WTC11 (cell line): ENCODE measurements at regions not wholly inside any gene's neighbourhood (a gene's known extent, or its start where the extent isn't known, plus 50 kb on each side); places are given as distances from the start of the nearest gene placed in this dataset.

ENCODE experiments used
- ATAC-seq: fragments of 200-7000 bp; cut with Tn5 transposase; 2 replicates; pipeline ENCODE4 v1.10.0; 2021; ENCODE audit warnings: mild to moderate bottlenecking, moderate library complexity
- CTCF ChIA-PET: fragments of 300-600 bp; sonication (Branson Sonifier 250); formaldehyde crosslinking; loops from one replicate; lab custom pipeline; 2021; ENCODE audit warnings: antibody characterized with exemption; lab: Charles Lee
- POLR2A ChIA-PET: fragments of 350-600 bp; sonication (Branson Sonifier 250); formaldehyde crosslinking; loops from one replicate; lab custom pipeline; 2021; ENCODE audit warnings: antibody characterized with exemption; lab: Charles Lee
- DNase-seq: peaks from one replicate; pipeline ENCODE4 v3.0.0; 2021; ENCODE audit warnings: low spot score
- H3K27ac Mint-ChIP-seq: 2 replicates; pipeline ENCODE4 v1.8.0; 2021; ENCODE audit warnings: mixed read lengths
- H3K27me3 Mint-ChIP-seq: 2 replicates; pipeline ENCODE4 v1.8.0; 2021; ENCODE audit warnings: low read depth, mild to moderate bottlenecking, moderate library complexity, mixed read lengths
- H3K36me3 Mint-ChIP-seq: 2 replicates; pipeline ENCODE4 v1.8.0; 2021; ENCODE audit warnings: mixed read lengths
- H3K4me1 Mint-ChIP-seq: 2 replicates; pipeline ENCODE4 v1.8.0; 2022; ENCODE audit warnings: mixed read lengths
- H3K4me3 Mint-ChIP-seq: 2 replicates; pipeline ENCODE4 v1.8.0; 2021; ENCODE audit warnings: mild to moderate bottlenecking, moderate library complexity, mixed read lengths
- H3K9me3 Mint-ChIP-seq: 2 replicates; pipeline ENCODE4 v1.8.0; 2021; ENCODE audit warnings: mixed read lengths
- ARID4B ChIP-seq: sonication (generic); formaldehyde crosslinking; IDR thresholded peaks from 2 replicates; pipeline ENCODE4 v1.8.0; 2023; ENCODE audit warnings: missing genetic modification reagents, mild to moderate bottlenecking, borderline replicate concordance
- CBFB ChIP-seq: sonication (generic); formaldehyde crosslinking; IDR thresholded peaks from 2 replicates; pipeline ENCODE4 v1.8.1; 2022; ENCODE audit warnings: mild to moderate bottlenecking, low read depth, missing genetic modification reagents
- CREM ChIP-seq: sonication (generic); formaldehyde crosslinking; IDR thresholded peaks from 2 replicates; pipeline ENCODE4 v1.8.1; 2022; ENCODE audit warnings: mild to moderate bottlenecking, missing genetic modification reagents, moderate library complexity
- E2F5 ChIP-seq: sonication (generic); formaldehyde crosslinking; IDR thresholded peaks from 2 replicates; pipeline ENCODE4 v1.8.1; 2022; ENCODE audit warnings: mild to moderate bottlenecking, moderate library complexity, missing genetic modification reagents
- GTF2I ChIP-seq: fragments of 250-450 bp; sonication (Bioruptor Pico); conservative IDR thresholded peaks from 2 replicates; pipeline ENCODE4 v1.4.0; 2021; ENCODE audit warnings: mild to moderate bottlenecking
- KAT7 ChIP-seq: sonication (generic); formaldehyde crosslinking; IDR thresholded peaks from 2 replicates; pipeline ENCODE4 v1.8.1; 2023; ENCODE audit warnings: missing genetic modification reagents, mild to moderate bottlenecking, borderline replicate concordance
- MAX ChIP-seq: sonication (generic); formaldehyde crosslinking; IDR thresholded peaks from 2 replicates; pipeline ENCODE4 v1.8.0; 2022; ENCODE audit warnings: mild to moderate bottlenecking, missing genetic modification reagents
- NR3C1 ChIP-seq: sonication (generic); formaldehyde crosslinking; conservative IDR thresholded peaks from 2 replicates; pipeline ENCODE4 v1.8.1; 2023; ENCODE audit warnings: low read depth, mild to moderate bottlenecking, missing genetic modification reagents
- ZNF263 ChIP-seq: sonication (generic); formaldehyde crosslinking; IDR thresholded peaks from 2 replicates; pipeline ENCODE4 v1.8.1; 2022; ENCODE audit warnings: low read depth, mild to moderate bottlenecking, moderate library complexity, missing genetic modification reagents
- TF ChIP-seq, protein P1 (sequence below): fragments of 250-450 bp; sonication (Bioruptor Pico); IDR thresholded peaks from 2 replicates; pipeline ENCODE4 v2.1.2; 2022; ENCODE audit warnings: mild to moderate bottlenecking, moderate library complexity
- TF ChIP-seq, protein P2 (sequence below): fragments of 200-600 bp; IDR thresholded peaks from 2 replicates; pipeline ENCODE4 v1.8.0; 2022; ENCODE audit warnings: antibody characterized with exemption
- TF ChIP-seq, protein P3 (sequence below): sonication (generic); formaldehyde crosslinking; IDR thresholded peaks from 2 replicates; pipeline ENCODE4 v1.8.1; 2023; ENCODE audit warnings: mild to moderate bottlenecking, moderate library complexity, missing genetic modification reagents

DNA sequence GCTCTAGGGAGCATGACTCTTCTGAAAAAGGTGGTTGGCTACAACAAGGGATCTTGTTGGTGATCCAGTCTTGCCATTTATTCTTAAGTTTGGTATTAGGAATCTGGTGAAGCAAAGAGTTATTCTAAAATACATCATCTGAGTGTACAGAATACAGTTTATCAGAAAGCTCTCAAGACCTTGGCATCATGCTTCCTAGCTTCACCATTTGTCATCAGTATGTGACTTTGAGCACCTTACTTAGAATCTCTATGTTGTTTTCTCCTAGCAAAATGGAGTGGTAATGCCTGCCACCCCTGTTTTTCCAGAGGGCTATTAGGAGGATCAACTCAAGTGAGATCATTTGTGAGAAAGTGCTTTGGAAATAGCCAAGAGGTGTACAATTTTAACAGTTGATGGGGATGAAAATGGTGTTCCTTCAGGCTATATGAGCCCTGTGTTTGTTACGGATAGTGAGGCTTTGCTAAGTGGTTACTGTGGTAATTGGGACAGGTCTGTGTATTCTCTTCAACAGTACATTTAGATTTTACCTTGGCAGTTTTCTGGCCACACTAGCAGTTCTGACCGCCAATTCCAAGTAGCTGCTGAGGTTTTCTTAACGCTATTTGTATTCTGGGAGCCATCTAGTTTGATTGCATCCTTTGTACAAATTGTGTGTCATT, 120.5 kb downstream of the DISP1 start (continued):
- TF ChIP-seq KAT7 (no peak), E2F5 (no peak), NR3C1 (CRISPR knock-in tag) (no peak)
- TF ChIP-seq, protein P1, sequence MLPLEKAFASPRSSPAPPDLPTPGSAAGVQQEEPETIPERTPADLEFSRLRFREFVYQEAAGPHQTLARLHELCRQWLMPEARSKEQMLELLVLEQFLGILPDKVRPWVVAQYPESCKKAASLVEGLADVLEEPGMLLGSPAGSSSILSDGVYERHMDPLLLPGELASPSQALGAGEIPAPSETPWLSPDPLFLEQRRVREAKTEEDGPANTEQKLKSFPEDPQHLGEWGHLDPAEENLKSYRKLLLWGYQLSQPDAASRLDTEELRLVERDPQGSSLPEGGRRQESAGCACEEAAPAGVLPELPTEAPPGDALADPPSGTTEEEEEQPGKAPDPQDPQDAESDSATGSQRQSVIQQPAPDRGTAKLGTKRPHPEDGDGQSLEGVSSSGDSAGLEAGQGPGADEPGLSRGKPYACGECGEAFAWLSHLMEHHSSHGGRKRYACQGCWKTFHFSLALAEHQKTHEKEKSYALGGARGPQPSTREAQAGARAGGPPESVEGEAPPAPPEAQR (CRISPR knock-in tag): no peak
- TF ChIP-seq, protein P2, sequence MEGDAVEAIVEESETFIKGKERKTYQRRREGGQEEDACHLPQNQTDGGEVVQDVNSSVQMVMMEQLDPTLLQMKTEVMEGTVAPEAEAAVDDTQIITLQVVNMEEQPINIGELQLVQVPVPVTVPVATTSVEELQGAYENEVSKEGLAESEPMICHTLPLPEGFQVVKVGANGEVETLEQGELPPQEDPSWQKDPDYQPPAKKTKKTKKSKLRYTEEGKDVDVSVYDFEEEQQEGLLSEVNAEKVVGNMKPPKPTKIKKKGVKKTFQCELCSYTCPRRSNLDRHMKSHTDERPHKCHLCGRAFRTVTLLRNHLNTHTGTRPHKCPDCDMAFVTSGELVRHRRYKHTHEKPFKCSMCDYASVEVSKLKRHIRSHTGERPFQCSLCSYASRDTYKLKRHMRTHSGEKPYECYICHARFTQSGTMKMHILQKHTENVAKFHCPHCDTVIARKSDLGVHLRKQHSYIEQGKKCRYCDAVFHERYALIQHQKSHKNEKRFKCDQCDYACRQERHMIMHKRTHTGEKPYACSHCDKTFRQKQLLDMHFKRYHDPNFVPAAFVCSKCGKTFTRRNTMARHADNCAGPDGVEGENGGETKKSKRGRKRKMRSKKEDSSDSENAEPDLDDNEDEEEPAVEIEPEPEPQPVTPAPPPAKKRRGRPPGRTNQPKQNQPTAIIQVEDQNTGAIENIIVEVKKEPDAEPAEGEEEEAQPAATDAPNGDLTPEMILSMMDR: no peak
- TF ChIP-seq, all 79 proteins: peak for 0

DNA sequence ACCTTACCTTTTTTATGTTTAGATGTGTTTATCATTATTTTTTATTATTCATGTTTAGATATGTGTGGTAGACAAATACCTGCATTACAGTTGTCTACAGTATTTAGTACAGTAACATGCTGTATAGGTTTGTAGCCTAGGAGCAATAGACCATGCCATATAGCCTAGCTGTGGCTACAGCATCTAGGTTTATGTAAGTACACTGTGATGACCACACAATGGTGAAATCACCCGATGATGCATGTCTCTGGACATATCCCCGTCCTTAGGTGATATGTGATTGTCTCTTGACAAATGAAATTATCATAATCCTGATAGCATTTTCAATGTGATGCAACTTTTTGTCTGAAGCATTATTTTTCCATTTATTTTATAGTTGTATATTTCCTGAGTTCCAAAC, 121.2 kb downstream of the DISP1 start:
- peaks cover 8% of the 10 kb centered on the region for H3K4me1 Mint-ChIP-seq
- POLR2A ChIA-PET: no interaction called here

DNA sequence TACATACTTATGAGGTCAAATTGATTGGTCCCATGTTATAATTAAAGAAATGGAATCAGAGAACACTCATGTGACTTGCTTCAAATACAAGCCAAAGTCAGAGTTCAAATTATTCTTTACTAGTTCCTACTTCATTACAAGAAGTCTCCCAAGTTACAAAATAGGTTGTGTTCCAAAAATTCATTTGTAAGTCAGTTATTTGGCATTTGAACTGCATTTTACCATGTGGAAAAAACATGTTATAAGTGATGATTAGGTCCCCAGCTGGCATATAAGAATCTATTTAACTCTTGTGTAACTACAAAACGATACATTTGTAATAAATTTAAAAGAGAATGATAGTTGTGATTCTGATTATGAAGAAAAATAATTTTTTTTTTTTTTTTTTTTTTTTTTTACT, 124.1 kb downstream of the DISP1 start:
- no peak for ATAC-seq
- Mint-ChIP-seq H3K9me3 (no peaks in the 10 kb centered on the region), H3K27ac (no peak overlapping the region), H3K36me3 (no peaks in the 10 kb centered on the region), H3K27me3 (no peaks in the 10 kb centered on the region), H3K4me3 (no peak overlapping the region), H3K4me1 (peaks cover 11% of the 10 kb centered on the region)
- no peak for DNase-seq
- ChIA-PET CTCF (no interaction called here), POLR2A (interaction anchor here (1.6 kb wide), 1 partner anchor 15 kb away, joined by 3 read pairs; no protein-coding TSS in a partner anchor)
- no peak for TF ChIP-seq MAX
- TF ChIP-seq CBFB: no peak
- TF ChIP-seq GTF2I (CRISPR knock-in tag): no peak
- TF ChIP-seq E2F5: no peak
- no peak for TF ChIP-seq CREM (CRISPR knock-in tag)
- TF ChIP-seq ZNF263 (CRISPR knock-in tag): no peak
- TF ChIP-seq, protein P3, sequence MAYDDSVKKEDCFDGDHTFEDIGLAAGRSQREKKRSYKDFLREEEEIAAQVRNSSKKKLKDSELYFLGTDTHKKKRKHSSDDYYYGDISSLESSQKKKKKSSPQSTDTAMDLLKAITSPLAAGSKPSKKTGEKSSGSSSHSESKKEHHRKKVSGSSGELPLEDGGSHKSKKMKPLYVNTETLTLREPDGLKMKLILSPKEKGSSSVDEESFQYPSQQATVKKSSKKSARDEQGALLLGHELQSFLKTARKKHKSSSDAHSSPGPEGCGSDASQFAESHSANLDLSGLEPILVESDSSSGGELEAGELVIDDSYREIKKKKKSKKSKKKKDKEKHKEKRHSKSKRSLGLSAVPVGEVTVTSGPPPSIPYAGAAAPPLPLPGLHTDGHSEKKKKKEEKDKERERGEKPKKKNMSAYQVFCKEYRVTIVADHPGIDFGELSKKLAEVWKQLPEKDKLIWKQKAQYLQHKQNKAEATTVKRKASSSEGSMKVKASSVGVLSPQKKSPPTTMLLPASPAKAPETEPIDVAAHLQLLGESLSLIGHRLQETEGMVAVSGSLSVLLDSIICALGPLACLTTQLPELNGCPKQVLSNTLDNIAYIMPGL (CRISPR knock-in tag): no peak

More for the DNA sequence above, 121.2 kb downstream of the DISP1 start:
- no peak for TF ChIP-seq ARID4B (CRISPR knock-in tag)
- Mint-ChIP-seq H3K27me3 (no peaks in the 10 kb centered on the region), H3K36me3 (no peaks in the 10 kb centered on the region), H3K27ac (no peak overlapping the region), H3K9me3 (no peaks in the 10 kb centered on the region), H3K4me3 (no peak overlapping the region)
- CTCF ChIA-PET: no interaction called here
- ATAC-seq (no peak), DNase-seq (no peak)
